Stomach (tissue), 8 donors: ENCODE measurements at regions not wholly inside any gene's neighbourhood (a gene's known extent, or its start where the extent isn't known, plus 50 kb on each side); places are given as distances from the start of the nearest gene placed in this dataset.
A peak's percentile ranks its signal among the peaks of the same experiment; 100 is the strongest.

Experiments
- DNase-seq, 2 donors: peaks; one replicate each; pipeline versions ENCODE4 v3.0.0 to v3.0.0-alpha.2; 2013 to 2019
- H3K27ac ChIP-seq, 5 donors: fragments of 200-600 bp in 4 of 5; sonication (generic) in 4 of 5; one replicate each; pipeline ENCODE4 v1.5.1; 2013 to 2019; ENCODE audit warnings: mild to moderate bottlenecking in 1 of 5, moderate library complexity in 1 of 5
- H3K27me3 ChIP-seq, 3 donors: fragments of 200-600 bp; sonication (generic); one replicate each; pipeline ENCODE4 v1.5.1; 2017 to 2019; ENCODE audit warnings: mixed run types in 1 of 3
- H3K36me3 ChIP-seq, 4 donors: fragments of 200-600 bp; sonication (generic); 1 replicate in 3 of 4; 2 replicates in 1 of 4; pipeline ENCODE4 v1.5.1; 2016 to 2019
- H3K4me1 ChIP-seq, 4 donors: fragments of 200-600 bp; sonication (generic); one replicate each; pipeline ENCODE4 v1.5.1; 2016 to 2019
- H3K4me3 ChIP-seq, 4 donors: fragments of 200-600 bp; sonication (generic) in 3 of 4; one replicate each; pipeline ENCODE4 v1.5.1; 2016 to 2019; ENCODE audit warnings: mild to moderate bottlenecking in 1 of 4
- H3K9me3 ChIP-seq, 4 donors: fragments of 200-600 bp; sonication (generic); one replicate each; pipeline ENCODE4 v1.5.1; 2016 to 2019
- CTCF ChIP-seq, 7 experiments: fragments of 450-650 bp in 4 of 7; fragments of 200-600 bp in 3 of 7; sonication (generic) in 3 of 7; IDR thresholded peaks; one replicate each; pipeline ENCODE4 v1.5.1; 2016 to 2019; ENCODE audit warnings: antibody characterized with exemption in 7 of 7, control low read depth in 2 of 7, mild to moderate bottlenecking in 1 of 7
- EP300 ChIP-seq: sonication (generic); formaldehyde crosslinking; IDR thresholded peaks from one replicate; pipeline ENCODE4 v1.6.1; 2017; ENCODE audit warnings: antibody characterized with exemption
- POLR2A ChIP-seq, 4 donors: fragments of 450-650 bp; IDR thresholded peaks; one replicate each; pipeline ENCODE4 v1.6.1; 2016; ENCODE audit warnings: antibody characterized with exemption in 4 of 4, control low read depth in 2 of 4, mild to moderate bottlenecking in 1 of 4, moderate library complexity in 1 of 4
- POLR2AphosphoS5 ChIP-seq, 3 donors: sonication (generic); formaldehyde crosslinking; IDR thresholded peaks; one replicate each; pipeline ENCODE4 v1.6.1; 2016; ENCODE audit warnings: antibody characterized with exemption in 3 of 3
- WGBS, 5 donors: extraction: QIAGEN DNeasy Blood & Tissue Kit in 3 of 5; methylation state at CpG; one replicate each; pipeline versions ENCODE4 v1.1.5 to v1.1.7; 2013 to 2018; 5-methylcytosine and 5-hydroxymethylcytosine counted together
- intact Hi-C: fragments of 100-400 bp; cut with DNase I; formaldehyde crosslinking; loops from one replicate; pipeline ENCODE4 v1.15.1; 2023; ENCODE audit warnings: low total_unique reads
- donor health status: healthy with polysubstance abuse.
- donor health status: Bipolar disorder and iron deficiency.
- donor health status: healthy.

- Histone ChIP-seq H3K27ac (no peak overlapping the region), H3K9me3 (peaks cover 0 to 9% (median 2%) of the 10 kb centered on the region in 4 donors), H3K27me3 (no peaks in the 10 kb centered on the region), H3K4me1 (no peaks in the 10 kb centered on the region), H3K4me3 (no peak overlapping the region), H3K36me3 (no peaks in the 10 kb centered on the region)
- intact Hi-C loops: no loop called here
- TF ChIP-seq POLR2AphosphoS5 (IDR thresholded peaks at IDR 0.05) (no peak), EP300 (no peak), POLR2A (IDR thresholded peaks at IDR 0.05) (no peak)
- no peak for DNase-seq
- WGBS, 5 donors: 40 to 92% (median 67%) methylated on average over 1 of the region's 1 CpG
Observed at GRCh38 chrX:144253356-144253755, 369.5 kb downstream of the UBE2NL start.

GRCh38 chrX:144259054-144259453 lies 375.2 kb downstream of the UBE2NL start:
- H3K27me3 ChIP-seq: no peaks in the 10 kb centered on the region
- intact Hi-C loops: no loop called here
- no peaks in the 10 kb centered on the region for H3K36me3 ChIP-seq
- no peak for DNase-seq
- H3K9me3 ChIP-seq: peaks cover 0 to 9% (median 0%) of the 10 kb centered on the region in 4 donors
- H3K4me3 ChIP-seq: no peak overlapping the region
- TF ChIP-seq CTCF (IDR thresholded peaks at IDR 0.05) (no peak), POLR2A (IDR thresholded peaks at IDR 0.05) (no peak), EP300 (no peak), POLR2AphosphoS5 (IDR thresholded peaks at IDR 0.05) (no peak)
- no peak overlapping the region for H3K27ac ChIP-seq
- WGBS, 5 donors: 41 to 61% (median 53%) methylated on average over 3 of the region's 3 CpGs
- H3K4me1 ChIP-seq: no peaks in the 10 kb centered on the region

DNA sequence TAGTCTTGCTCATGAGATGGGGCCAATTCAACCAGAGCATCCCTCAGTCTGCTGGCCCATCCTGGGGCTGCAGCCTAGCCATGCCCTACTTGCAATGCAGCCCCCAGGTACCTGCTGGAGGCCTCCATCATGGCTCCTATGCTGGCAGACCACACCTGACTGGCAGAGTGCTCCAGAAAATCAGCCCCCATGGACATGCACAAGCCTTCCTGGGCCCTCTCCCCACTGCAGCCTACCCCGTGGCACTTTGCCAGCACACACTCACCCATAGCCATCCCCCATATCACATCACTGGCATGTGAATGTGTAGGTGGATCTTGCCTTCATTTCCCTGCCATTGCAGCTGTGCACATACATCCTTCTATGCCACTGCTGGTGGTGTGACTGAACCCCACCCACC lies 381.8 kb downstream of the UBE2NL start:
- H3K36me3 ChIP-seq: no peaks in the 10 kb centered on the region
- intact Hi-C loops: no loop called here
- H3K4me1 ChIP-seq: no peaks in the 10 kb centered on the region
- no peaks in the 10 kb centered on the region for H3K9me3 ChIP-seq
- no peaks in the 10 kb centered on the region for H3K27me3 ChIP-seq
- no peak for DNase-seq
- H3K27ac ChIP-seq: no peak overlapping the region
- no peak overlapping the region for H3K4me3 ChIP-seq
- TF ChIP-seq POLR2A (IDR thresholded peaks at IDR 0.05) (no peak), POLR2AphosphoS5 (IDR thresholded peaks at IDR 0.05) (no peak), EP300 (no peak), CTCF (IDR thresholded peaks at IDR 0.05) (no peak)
- 40 to 89% (median 60%) methylated on average over 1 of the region's 1 CpG for WGBS, 5 donors

DNA sequence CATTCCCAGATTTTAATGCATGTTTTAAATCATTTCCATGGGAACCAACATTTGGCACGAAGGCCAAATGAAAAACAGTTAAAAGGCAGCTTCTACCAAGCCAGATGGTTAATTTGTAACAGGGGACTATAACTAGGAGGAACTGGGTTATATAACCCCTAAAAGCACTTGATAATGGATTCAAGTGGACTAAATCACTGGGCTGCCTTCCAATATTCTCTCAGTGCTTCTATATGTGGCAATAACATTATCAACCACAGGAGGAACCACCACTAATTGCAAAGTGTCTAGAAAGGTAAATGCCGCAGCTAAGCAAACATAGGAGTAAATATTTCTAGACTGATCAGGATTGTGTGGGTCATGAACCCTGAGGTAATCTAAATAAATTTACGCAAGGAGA lies 391.5 kb downstream of the UBE2NL start:
- DNase-seq: peak in 1 of 2 donors; percentile 38
- Histone ChIP-seq H3K4me3 (no peak overlapping the region), H3K36me3 (no peaks in the 10 kb centered on the region), H3K27ac (no peak overlapping the region), H3K9me3 (no peaks in the 10 kb centered on the region), H3K4me1 (no peaks in the 10 kb centered on the region), H3K27me3 (no peaks in the 10 kb centered on the region)
- TF ChIP-seq POLR2AphosphoS5 (IDR thresholded peaks at IDR 0.05) (no peak), EP300 (no peak)
- intact Hi-C loops: no loop called here
- whole genome bisulfite sequencing, 5 donors: 15 to 39% (median 24%) methylated on average over 3 of the region's 3 CpGs

- H3K27ac ChIP-seq: no peak overlapping the region
- H3K4me1 ChIP-seq: no peaks in the 10 kb centered on the region
- no peaks in the 10 kb centered on the region for H3K9me3 ChIP-seq
- no peak overlapping the region for H3K4me3 ChIP-seq
- TF ChIP-seq CTCF (IDR thresholded peaks at IDR 0.05): no peak
- TF ChIP-seq POLR2A (IDR thresholded peaks at IDR 0.05): no peak
- TF ChIP-seq POLR2AphosphoS5 (IDR thresholded peaks at IDR 0.05): no peak
- no peak for TF ChIP-seq EP300
- intact Hi-C loops: no loop called here
- no peaks in the 10 kb centered on the region for H3K36me3 ChIP-seq
- 24 to 61% (median 40%) methylated on average over 3 of the region's 3 CpGs for WGBS, 5 donors
- no peaks in the 10 kb centered on the region for H3K27me3 ChIP-seq
- no peak for DNase-seq
Observed at GRCh38 chrX:144275843-144276242, 392.0 kb downstream of the UBE2NL start.
